ENCODE measurements at regions not wholly inside any gene's neighbourhood (a gene's known extent, or its start where the extent isn't known, plus 50 kb on each side); places are given as distances from the start of the nearest gene placed in this dataset.
"Not testable (repeated sequence)": the region's sequence is repeated elsewhere in the genome, so short reads cannot be mapped to it uniquely, and the experiment has no call there.

GRCh38 chr2:105567996-105568494, 169.2 kb upstream of the FHL2 start:
- DNase-seq = no peak

DNA sequence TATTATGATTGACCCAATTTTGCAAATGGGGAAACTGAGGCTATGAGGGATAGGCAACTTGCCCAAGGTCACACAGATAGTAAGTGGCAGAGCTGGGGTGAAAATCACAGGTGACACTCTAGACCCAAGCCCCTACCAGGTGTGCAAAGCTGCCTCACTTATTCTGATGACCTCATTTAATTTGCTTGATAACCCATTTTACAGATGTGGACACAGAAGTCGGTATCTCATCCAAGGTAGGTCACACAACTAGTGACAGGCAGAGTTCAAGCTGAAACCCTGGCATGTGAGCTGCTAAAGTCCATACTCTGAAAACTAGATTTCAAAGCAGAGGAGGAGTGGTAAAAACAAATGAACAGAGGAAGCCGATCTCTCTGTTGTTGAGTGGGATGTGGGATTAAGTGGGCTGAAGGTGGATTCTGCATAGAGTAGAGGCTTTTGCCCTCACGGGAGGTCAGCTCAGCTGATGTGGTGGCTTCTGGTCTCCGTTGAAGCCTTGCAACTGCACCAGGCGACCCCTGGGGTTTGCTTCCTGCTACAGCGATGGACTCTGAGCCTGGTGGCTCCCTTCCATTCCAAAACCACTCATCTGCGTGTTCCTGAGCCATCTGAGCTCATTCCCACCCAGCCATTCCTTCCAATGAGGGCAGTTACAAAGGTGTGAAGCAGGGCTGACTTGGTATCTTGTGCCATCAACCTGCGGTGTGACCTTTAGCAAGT, 164.3 kb upstream of the FHL2 start:
- DNase-seq = no peak

DNA sequence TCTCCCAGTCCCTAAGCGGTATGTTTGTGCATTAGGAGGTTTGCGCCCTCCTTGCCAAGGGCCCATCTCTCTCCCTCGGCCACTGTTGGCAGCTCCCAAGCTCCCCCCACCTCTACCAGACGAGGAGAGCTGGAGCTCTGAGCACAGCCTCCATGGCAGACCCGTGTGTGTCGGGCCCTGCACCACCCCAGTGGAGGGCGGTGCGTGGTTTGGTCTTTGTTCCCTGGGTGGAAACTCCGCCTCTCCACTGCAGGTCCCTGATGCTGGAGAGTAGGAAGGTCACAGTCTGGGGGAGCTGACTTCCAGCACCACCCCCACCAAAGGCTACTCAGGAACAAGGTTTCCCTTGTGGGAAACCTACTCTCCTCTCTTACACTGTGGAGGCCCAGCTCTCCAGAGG, 162.6 kb upstream of the FHL2 start:
- DNase-seq = no peak

DNA sequence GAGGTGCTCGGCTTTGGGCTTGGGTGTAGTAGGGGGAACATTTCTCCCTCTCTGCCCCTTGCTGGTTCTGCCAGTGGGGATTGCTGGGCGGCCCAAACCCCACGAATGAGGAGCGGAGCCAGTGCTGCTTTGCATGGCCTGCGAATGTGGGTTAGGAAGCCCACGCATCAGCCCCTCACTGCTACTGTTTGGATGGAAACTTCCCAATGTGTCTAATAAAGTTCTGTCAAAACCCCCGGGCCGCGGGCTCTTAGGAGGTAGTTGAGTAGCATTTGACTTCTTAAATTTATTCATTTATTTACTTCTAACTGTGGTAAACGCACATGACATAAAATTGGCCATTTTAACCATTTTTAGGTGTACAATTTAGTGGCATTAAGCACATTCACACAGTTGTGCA, 161.3 kb upstream of the FHL2 start:
- no peak for DNase-seq

GRCh38 chr2:105557021-105557920, 158.4 kb upstream of the FHL2 start:
- no peak for DNase-seq

GRCh38 chr2:105556366-105556765, 157.5 kb upstream of the FHL2 start:
- DNase-seq = peak; percentile 45

- no peak for DNase-seq
Observed at GRCh38 chr2:105554235-105554634, 155.4 kb upstream of the FHL2 start.

GRCh38 chr2:105553538-105554196, 154.8 kb upstream of the FHL2 start:
- DNase-seq = no peak

GRCh38 chr2:105546628-105546974, 147.8 kb upstream of the FHL2 start:
- DNase-seq = no peak

- DNase-seq = peak; percentile 29
Observed at GRCh38 chr2:105545730-105546627, 147.1 kb upstream of the FHL2 start.

GRCh38 chr2:105544591-105545377, 145.9 kb upstream of the FHL2 start:
- no peak for DNase-seq

GRCh38 chr2:105541189-105542050, 142.6 kb upstream of the FHL2 start:
- DNase-seq = no peak

- no peak for DNase-seq
Observed at GRCh38 chr2:105540642-105541041, 141.8 kb upstream of the FHL2 start.

GRCh38 chr2:105539331-105539730, 140.5 kb upstream of the FHL2 start:
- DNase-seq = no peak

DNA sequence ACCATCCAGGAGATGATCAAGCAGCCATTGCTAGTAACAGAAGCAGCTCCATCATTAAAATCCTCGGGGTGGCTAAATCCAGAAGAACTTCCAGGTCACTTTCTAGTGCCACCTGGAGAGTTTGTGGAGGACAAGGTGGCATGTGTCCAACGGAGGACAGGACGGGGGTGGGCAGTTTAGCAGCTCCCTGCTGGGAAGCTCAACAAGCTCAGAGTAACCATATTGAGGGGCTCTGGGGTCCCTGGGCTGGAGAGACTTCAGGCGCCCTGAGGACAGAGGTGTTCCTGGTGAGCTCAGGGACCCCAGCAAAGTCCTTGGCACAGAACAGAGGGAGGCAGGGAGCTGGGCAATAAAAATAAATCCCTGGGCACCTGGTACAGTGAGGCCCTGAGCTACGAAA, 140.0 kb upstream of the FHL2 start:
- DNase-seq = no peak

- no peak for DNase-seq
Observed at GRCh38 chr2:105537920-105538319, 139.1 kb upstream of the FHL2 start.

GRCh38 chr2:105537466-105537865, 138.6 kb upstream of the FHL2 start:
- no peak for DNase-seq

DNA sequence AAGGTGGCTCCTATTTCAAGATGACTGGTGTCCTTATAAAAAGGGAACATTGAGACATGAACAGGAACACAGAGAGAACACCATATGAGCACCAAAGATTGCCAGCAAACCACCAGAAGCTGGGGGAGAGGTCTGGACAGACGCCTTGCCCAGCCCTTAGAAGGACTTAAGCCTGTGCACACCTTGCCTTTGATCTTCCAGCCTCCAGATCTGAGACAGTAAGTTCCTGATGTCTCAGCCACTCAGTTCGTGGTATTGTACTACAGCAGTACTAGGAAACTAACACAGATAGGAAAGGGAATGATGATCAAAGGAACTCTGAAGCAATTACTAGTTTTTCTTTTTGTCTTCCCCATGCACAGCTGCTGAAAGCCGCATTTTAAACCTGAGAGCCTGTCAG, 137.3 kb upstream of the FHL2 start:
- DNase-seq = no peak

- not testable (repeated sequence) for DNase-seq
Observed at GRCh38 chr2:105529258-105529657, 130.4 kb upstream of the FHL2 start.
